Ovary (tissue), 7 donors: ENCODE measurements at regions not wholly inside any gene's neighbourhood (a gene's known extent, or its start where the extent isn't known, plus 50 kb on each side); places are given as distances from the start of the nearest gene placed in this dataset.

ENCODE experiments used
- DNase-seq, 5 donors: peaks; one replicate each; pipeline ENCODE4 v3.0.0-alpha.2; 2019 to 2020
- H3K27ac ChIP-seq, 2 donors: fragments of 200-600 bp; one replicate each; pipeline versions ENCODE4 v1.5.1 to v1.8.0; 2019 to 2022
- H3K27me3 ChIP-seq: fragments of 200-600 bp; one replicate; pipeline ENCODE4 v1.8.0; 2022
- H3K36me3 ChIP-seq: fragments of 200-600 bp; sonication (generic); one replicate; pipeline ENCODE4 v1.5.1; 2019
- H3K4me1 ChIP-seq: one replicate; pipeline ENCODE4 v1.8.1; 2013; ENCODE audit warnings: mild to moderate bottlenecking, moderate library complexity; ENCODE audit not compliant: insufficient read depth
- H3K4me3 ChIP-seq: fragments of 200-600 bp; sonication (generic); one replicate; pipeline ENCODE4 v1.5.1; 2017
- H3K9me3 ChIP-seq, 2 donors: fragments of 200-600 bp in 1 of 2; sonication (generic) in 1 of 2; one replicate each; pipeline versions ENCODE4 v1.5.1 to v1.8.1; 2013 to 2019; ENCODE audit warnings: mild to moderate bottlenecking in 1 of 2, moderate library complexity in 1 of 2
- CTCF ChIP-seq, 3 donors: fragments of 450-650 bp in 2 of 3; fragments of 200-600 bp in 1 of 3; IDR thresholded peaks; one replicate each; pipeline versions ENCODE4 v1.5.1 to v1.8.0; 2016 to 2022; ENCODE audit warnings: antibody characterized with exemption in 3 of 3, mild to moderate bottlenecking in 1 of 3
- EP300 ChIP-seq: sonication (generic); formaldehyde crosslinking; IDR thresholded peaks from one replicate; pipeline ENCODE4 v1.6.1; 2017; ENCODE audit warnings: antibody characterized with exemption
- POLR2A ChIP-seq: fragments of 450-650 bp; IDR thresholded peaks from one replicate; pipeline ENCODE4 v1.6.1; 2017; ENCODE audit warnings: antibody characterized with exemption, mild to moderate bottlenecking, moderate library complexity
- whole genome bisulfite sequencing, 3 donors: extraction: QIAGEN DNeasy Blood & Tissue Kit in 1 of 3; methylation state at CpG; one replicate each; pipeline versions ENCODE4 v1.1.5 to v1.1.7; 2013 to 2017; 5-methylcytosine and 5-hydroxymethylcytosine counted together
- intact Hi-C, 4 donors: fragments of 100-400 bp; cut with DNase I; formaldehyde crosslinking; loops; one replicate each; pipeline versions ENCODE4 v1.11.0 to v1.15.1; 2022 to 2023
- donor health status: DM: no; HTN: no; CAD: no; lungs with moderate emphysema.
- donor health status: DM: no; HTN: no; CAD: no.
- donor health status: Bipolar disorder and iron deficiency.
- donor health status: DM: no; HTN: no; CAD: no.
- donor health status: DM: yes; HTN: yes; CAD: no.

DNA sequence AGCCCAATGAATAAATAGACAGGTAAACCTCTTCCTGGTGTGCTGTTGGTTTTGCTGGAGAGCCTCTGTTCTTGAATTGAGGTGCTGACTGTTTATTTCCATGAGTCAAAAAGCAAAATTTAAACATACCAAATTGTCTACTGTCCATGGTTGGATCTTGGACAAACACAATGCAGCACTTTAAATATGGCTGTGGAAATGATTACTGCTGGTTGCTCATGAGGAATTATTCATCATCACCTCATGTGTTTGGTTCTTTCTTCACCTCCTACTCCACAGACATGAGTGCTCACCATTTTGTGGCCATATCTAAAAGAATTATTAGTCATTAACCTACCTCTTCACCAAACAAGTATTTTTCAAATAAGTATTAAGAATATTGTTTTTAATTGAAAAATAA lies 85.3 kb upstream of the GALNT5 start:
- H3K9me3 ChIP-seq, result no peaks in the 10 kb centered on the region
- H3K36me3 ChIP-seq, result no peaks in the 10 kb centered on the region
- no peak overlapping the region for H3K4me3 ChIP-seq
- DNase-seq, result no peak
- TF ChIP-seq EP300 (no peak), POLR2A (no peak), CTCF (IDR thresholded peaks at IDR 0.05) (no peak)
- intact Hi-C loops, result no loop called here
- H3K4me1 ChIP-seq, result peaks cover 2% of the 10 kb centered on the region
- no peak overlapping the region for H3K27ac ChIP-seq
- H3K27me3 ChIP-seq, result no peaks in the 10 kb centered on the region

DNA sequence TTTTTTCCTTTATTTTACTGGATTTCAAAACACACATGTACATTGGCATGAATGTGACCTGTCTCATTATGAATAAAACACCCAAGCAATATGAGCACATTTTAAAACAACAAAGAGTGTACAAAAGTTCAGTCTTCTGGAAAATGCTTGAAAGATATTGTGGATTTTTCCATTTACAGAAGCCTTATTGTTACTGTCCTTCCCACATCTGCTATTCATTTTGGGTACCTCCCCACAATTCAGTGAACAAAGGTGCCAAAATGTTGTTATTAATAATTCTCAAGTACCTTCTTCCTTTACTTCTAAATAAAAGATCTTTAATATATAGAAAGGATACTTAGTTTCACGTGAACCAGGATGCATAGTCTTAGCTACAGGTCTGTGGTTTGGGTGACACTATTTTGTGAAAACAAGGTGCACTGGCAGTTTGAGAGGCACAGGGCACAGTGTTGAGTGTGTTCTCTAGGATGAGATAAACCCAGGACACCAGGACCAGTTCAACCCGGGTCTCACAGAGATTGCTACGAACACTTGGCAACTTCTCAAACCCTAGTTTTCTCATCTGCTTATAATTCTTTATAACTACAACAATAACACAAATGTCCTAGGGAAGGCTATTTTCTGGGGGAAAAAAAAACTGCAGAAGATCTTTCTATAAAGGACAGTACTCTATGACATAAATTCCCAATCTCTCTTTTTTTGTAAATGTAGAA lies 84.5 kb upstream of the GALNT5 start:
- H3K4me3 ChIP-seq, result no peak overlapping the region
- TF ChIP-seq POLR2A (no peak), EP300 (no peak), CTCF (IDR thresholded peaks at IDR 0.05) (no peak)

GRCh38 chr2:157173740-157174184 lies 83.7 kb upstream of the GALNT5 start:
- DNase-seq, result no peak
- H3K9me3 ChIP-seq, result no peaks in the 10 kb centered on the region
- intact Hi-C loops, result no loop called here
- peaks cover 2% of the 10 kb centered on the region for H3K4me1 ChIP-seq
- no peak overlapping the region for H3K27ac ChIP-seq
- H3K4me3 ChIP-seq, result no peak overlapping the region
- no peaks in the 10 kb centered on the region for H3K27me3 ChIP-seq
- H3K36me3 ChIP-seq, result no peaks in the 10 kb centered on the region
- WGBS, 3 donors, result 34 to 44% (median 36%) methylated on average over 5 of the region's 5 CpGs
- TF ChIP-seq CTCF (IDR thresholded peaks at IDR 0.05) (no peak), EP300 (no peak), POLR2A (no peak)

More for the DNA sequence above, 84.5 kb upstream of the GALNT5 start:
- peaks cover 2% of the 10 kb centered on the region for H3K4me1 ChIP-seq
- no peak for DNase-seq
- no peak overlapping the region for H3K27ac ChIP-seq
- 28 to 44% (median 28%) methylated on average over 3 of the region's 3 CpGs for WGBS, 3 donors
- H3K9me3 ChIP-seq, result no peaks in the 10 kb centered on the region
- no peaks in the 10 kb centered on the region for H3K27me3 ChIP-seq
- H3K36me3 ChIP-seq, result no peaks in the 10 kb centered on the region
- intact Hi-C loops, result no loop called here

- intact Hi-C loops, result no loop called here
- H3K4me1 ChIP-seq, result peaks cover 2% of the 10 kb centered on the region
- no peak for TF ChIP-seq EP300
- no peak for TF ChIP-seq POLR2A
- no peak for TF ChIP-seq CTCF (IDR thresholded peaks at IDR 0.05)
- WGBS, 3 donors, result 45 to 55% (median 50%) methylated on average over 2 of the region's 2 CpGs
- no peak overlapping the region for H3K4me3 ChIP-seq
- no peaks in the 10 kb centered on the region for H3K27me3 ChIP-seq
- no peak for DNase-seq
- no peak overlapping the region for H3K27ac ChIP-seq
- H3K36me3 ChIP-seq, result no peaks in the 10 kb centered on the region
- no peaks in the 10 kb centered on the region for H3K9me3 ChIP-seq
These were observed 83.2 kb upstream of the GALNT5 start for GRCh38 chr2:157174321-157174720.
